Effector CD4-positive, alpha-beta T cell (primary cell): ENCODE measurements at regions not wholly inside any gene's neighbourhood (a gene's known extent, or its start where the extent isn't known, plus 50 kb on each side); places are given as distances from the start of the nearest gene placed in this dataset.
"Not testable (repeated sequence)": the region's sequence is repeated elsewhere in the genome, so short reads cannot be mapped to it uniquely, and the experiment has no call there.

Experiments used
- DNase-seq: peaks from one replicate; pipeline ENCODE4 v3.0.0-alpha.2; 2020

- DNase-seq, result not testable (repeated sequence)
These were observed 55.3 kb upstream of the THOC2 start for GRCh38 chrX:123788193-123788592.

DNA sequence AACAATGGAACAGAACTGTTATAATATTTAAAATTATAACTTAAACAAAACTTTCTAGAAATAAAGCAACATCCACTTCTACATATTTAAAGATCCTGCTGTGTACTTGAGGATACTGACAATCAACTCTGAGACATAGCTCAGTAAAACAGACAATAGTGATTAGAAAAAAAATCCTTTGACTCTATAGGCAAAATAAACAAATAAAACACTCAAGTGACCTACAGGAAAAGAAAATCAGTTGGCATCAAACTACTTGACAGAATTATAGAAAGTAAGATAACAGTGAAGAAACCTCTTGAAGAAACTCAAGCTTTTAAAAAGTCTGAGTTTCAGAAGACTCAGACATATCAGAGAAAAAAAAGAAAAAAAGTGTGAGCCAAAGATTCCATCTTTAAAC lies 55.9 kb upstream of the THOC2 start:
- DNase-seq, result no peak

GRCh38 chrX:123797543-123798447 lies 62.1 kb upstream of the XIAP start:
- no peak for DNase-seq

GRCh38 chrX:123798706-123799430 lies 61.0 kb upstream of the XIAP start:
- DNase-seq, result not testable (repeated sequence)

DNA sequence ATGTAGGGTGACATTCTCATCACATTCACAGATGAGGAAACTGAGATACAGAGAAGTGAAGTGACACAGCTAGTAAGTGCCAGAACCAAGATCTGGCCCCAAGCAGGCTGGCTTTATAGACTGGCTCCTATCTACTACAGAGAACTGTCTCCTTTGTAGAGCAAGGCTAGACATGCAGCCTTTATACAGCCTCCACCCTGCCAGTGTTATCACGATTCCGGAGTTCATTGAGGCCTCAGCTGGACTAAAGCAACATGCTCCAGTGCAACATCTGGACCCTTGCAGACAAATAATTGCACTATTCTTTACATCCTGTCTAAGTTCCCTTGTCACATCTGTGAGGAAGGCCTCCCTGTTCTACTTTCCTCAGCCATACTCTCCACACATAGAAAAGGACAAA lies 58.0 kb upstream of the XIAP start:
- no peak for DNase-seq

GRCh38 chrX:123803331-123803983 lies 56.4 kb upstream of the XIAP start:
- DNase-seq, result peak; percentile 9

DNA sequence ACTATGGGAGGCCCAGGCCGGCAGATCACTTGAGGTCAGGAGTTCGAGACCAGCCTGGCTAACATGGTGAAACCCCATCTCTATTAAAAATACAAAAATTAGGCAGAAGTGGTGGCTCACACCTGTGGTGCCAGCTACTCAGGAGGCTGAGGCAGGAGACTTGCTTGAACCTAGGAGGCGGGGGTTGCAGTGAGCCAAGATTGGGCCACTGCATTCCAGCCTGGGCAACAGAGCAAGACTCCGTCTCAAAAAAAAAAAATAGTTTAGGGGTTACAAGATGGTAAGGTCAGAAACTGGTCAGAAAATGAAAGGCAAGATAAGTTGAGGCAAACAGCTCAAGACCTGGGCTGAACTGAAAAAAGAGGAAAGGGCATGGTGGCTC lies 55.9 kb upstream of the XIAP start:
- DNase-seq, result not testable (repeated sequence)

DNA sequence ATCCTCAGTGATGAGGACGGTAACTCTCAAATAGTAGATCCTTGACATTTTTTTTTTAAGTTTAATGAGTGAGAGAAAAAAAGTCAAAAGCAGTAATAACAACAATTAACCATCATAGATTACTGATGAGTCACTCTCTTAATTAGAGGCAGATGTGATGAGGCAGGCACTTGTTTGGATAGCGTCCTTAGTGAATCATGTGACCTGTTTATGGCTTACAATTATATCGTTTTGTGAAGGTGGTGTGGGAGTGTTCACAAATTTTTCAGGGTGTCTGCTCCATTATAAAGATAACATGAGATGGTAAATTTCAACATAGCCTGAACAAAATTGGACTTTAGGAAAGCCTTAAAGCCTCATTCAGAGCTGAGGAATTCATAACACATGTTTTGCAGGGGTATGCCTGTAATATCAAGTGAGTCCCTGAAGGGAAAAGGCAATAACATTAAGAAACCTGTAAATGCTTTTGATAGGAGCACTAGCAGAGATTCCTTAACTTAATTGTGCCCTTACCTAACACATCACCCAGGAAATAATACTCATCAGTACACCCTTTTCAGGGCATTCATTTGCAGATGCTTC lies 51.9 kb upstream of the XIAP start:
- DNase-seq, result no peak

DNA sequence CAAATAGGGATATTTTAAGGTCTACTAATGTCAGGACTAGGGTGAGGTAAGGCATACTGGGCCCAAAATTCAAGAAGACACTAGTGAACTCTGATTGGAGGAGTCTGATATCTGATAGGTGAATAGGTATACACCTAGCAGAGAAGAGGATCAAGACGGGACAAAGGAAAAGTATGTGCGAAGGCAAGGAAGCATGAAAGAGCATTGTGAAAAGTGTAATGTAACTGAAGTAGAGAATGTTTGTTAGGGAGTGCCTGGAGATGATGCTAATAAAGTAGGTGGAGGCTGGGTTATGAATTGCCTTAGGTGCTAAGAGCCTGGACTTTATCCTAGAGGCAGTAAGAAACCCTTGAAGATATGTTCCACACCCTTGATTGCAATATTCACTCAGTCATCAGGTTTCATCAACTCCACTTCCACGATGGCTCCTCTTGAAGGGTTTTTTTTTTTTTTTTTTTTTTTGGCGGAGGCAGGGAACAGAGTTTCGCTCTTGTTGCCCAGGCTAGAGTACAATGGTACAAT lies 49.9 kb upstream of the XIAP start:
- DNase-seq, result no peak
